Loucy (cell line): ENCODE measurements at regions not wholly inside any gene's neighbourhood (a gene's known extent, or its start where the extent isn't known, plus 50 kb on each side); places are given as distances from the start of the nearest gene placed in this dataset.

ENCODE experiments used
- CTCF ChIP-seq: fragments of 200-600 bp; sonication (generic); conservative IDR thresholded peaks from 2 replicates; pipeline ENCODE4 v1.5.1; 2014; ENCODE audit warnings: mild to moderate bottlenecking, antibody characterized with exemption, low read length
- EZH2phosphoT487 ChIP-seq: fragments of 200-600 bp; IDR thresholded peaks from 2 replicates; pipeline ENCODE4 v1.6.1; 2018; ENCODE audit warnings: antibody characterized with exemption, mild to moderate bottlenecking, moderate library complexity, borderline replicate concordance

GRCh38 chr18:72648481-72648960, 104.4 kb upstream of the CBLN2 start:
- TF ChIP-seq CTCF (no peak), EZH2phosphoT487 (no peak)
